IMR-90 (cell line): ENCODE measurements at regions not wholly inside any gene's neighbourhood (a gene's known extent, or its start where the extent isn't known, plus 50 kb on each side); places are given as distances from the start of the nearest gene placed in this dataset.

ENCODE experiments used
- ATAC-seq: fragments of 200-7000 bp; cut with Tn5 transposase; 2 replicates; pipeline ENCODE4 v1.9.1; 2020; ENCODE audit warnings: low read depth, mild to moderate bottlenecking, moderate library complexity
- BruUV-seq: library from RNA; stranded (reverse); fragments of 400-500 nt; replicated peaks from 2 replicates; lab custom pipeline; 2021; lab: Mats Ljungman, UMichigan
- CTCF ChIA-PET: fragments of 300-600 bp; formaldehyde crosslinking; extraction: SDS; loops from one replicate; lab custom pipeline; 2021; ENCODE audit warnings: antibody characterized with exemption; lab: Yijun Ruan, JAX
- POLR2A ChIA-PET: fragments of 300-600 bp; sonication (Branson Sonifier 250); formaldehyde crosslinking; loops from one replicate; lab custom pipeline; 2022; ENCODE audit warnings: antibody characterized with exemption; ENCODE audit not compliant: unreplicated experiment; lab: Charles Lee
- DNase-seq: peaks from one replicate; pipeline ENCODE4 v3.0.0; 2013
- H2AFZ ChIP-seq: replicated peaks from 2 replicates; pipeline ENCODE3; 2013; ENCODE audit warnings: low read length, mild to moderate bottlenecking; ENCODE audit not compliant: poor library complexity
- H2AK5ac ChIP-seq: 2 replicates; pipeline ENCODE4 v1.6.1; 2013; ENCODE audit warnings: low read depth, low read length, inconsistent platforms
- H2AK9ac ChIP-seq: replicated peaks from 2 replicates; pipeline ENCODE3; 2013; ENCODE audit warnings: mild to moderate bottlenecking, low read depth, low read length, moderate library complexity; ENCODE audit not compliant: poor library complexity
- H2BK120ac ChIP-seq: 2 replicates; pipeline ENCODE4 v1.6.1; 2013; ENCODE audit warnings: low read depth, low read length, inconsistent platforms
- H2BK15ac ChIP-seq: 3 replicates; pipeline ENCODE4 v1.6.1; 2013; ENCODE audit warnings: low read depth, low read length, inconsistent platforms
- H2BK20ac ChIP-seq: 2 replicates; pipeline ENCODE4 v1.6.1; 2013; ENCODE audit warnings: low read depth, mild to moderate bottlenecking, inconsistent platforms, low read length, moderate library complexity
- H2BK5ac ChIP-seq: 2 replicates; pipeline ENCODE4 v1.6.1; 2013; ENCODE audit warnings: mild to moderate bottlenecking, low read depth, low read length, inconsistent platforms; ENCODE audit not compliant: poor library complexity, severe bottlenecking
- H3K14ac ChIP-seq: replicated peaks from 2 replicates; pipeline ENCODE4 v1.6.1; 2013; ENCODE audit warnings: low read depth, low read length, inconsistent platforms
- H3K18ac ChIP-seq: 2 replicates; pipeline ENCODE4 v1.6.1; 2013; ENCODE audit warnings: low read depth, low read length, control low read depth
- H3K23ac ChIP-seq: 2 replicates; pipeline ENCODE4 v1.6.1; 2013; ENCODE audit warnings: low read depth, low read length, inconsistent platforms
- H3K27ac ChIP-seq: 2 replicates; pipeline ENCODE4 v1.5.1; 2013; ENCODE audit warnings: mild to moderate bottlenecking, control low read depth, low read length; ENCODE audit not compliant: insufficient read depth
- H3K27me3 ChIP-seq: 2 replicates; pipeline ENCODE4 v1.6.1; 2013; ENCODE audit warnings: low read length; ENCODE audit not compliant: control insufficient read depth, insufficient read depth
- H3K36me3 ChIP-seq: 2 replicates; pipeline ENCODE4 v1.6.1; 2013; ENCODE audit warnings: low read length, mixed read lengths; ENCODE audit not compliant: control insufficient read depth, insufficient read depth
- H3K4ac ChIP-seq: 2 replicates; pipeline ENCODE4 v1.6.1; 2013; ENCODE audit warnings: low read depth, low read length, inconsistent platforms
- H3K4me1 ChIP-seq: 2 replicates; pipeline ENCODE4 v1.6.1; 2013; ENCODE audit warnings: low read length, mixed read lengths; ENCODE audit not compliant: control insufficient read depth, insufficient read depth
- H3K4me2 ChIP-seq: 2 replicates; pipeline ENCODE4 v1.6.1; 2013; ENCODE audit warnings: low read depth, mild to moderate bottlenecking, control low read depth, low read length, moderate library complexity
- H3K4me3 ChIP-seq: 2 replicates; pipeline ENCODE4 v1.5.1; 2013; ENCODE audit warnings: low read depth, mild to moderate bottlenecking, control low read depth, low read length, moderate library complexity; ENCODE audit not compliant: insufficient read depth
- H3K56ac ChIP-seq: 2 replicates; pipeline ENCODE4 v1.6.1; 2013; ENCODE audit warnings: low read length, inconsistent platforms; ENCODE audit not compliant: insufficient read depth; ENCODE audit errors: extremely low read depth
- H3K79me1 ChIP-seq, 2 experiments: 2 replicates each; pipeline ENCODE4 v1.6.1; 2013; ENCODE audit warnings: low read length in 2 of 2, inconsistent platforms in 1 of 2, low read depth in 1 of 2
- H3K9ac ChIP-seq: 2 replicates; pipeline ENCODE4 v1.6.1; 2013; ENCODE audit warnings: low read depth, low read length, control low read depth
- H3K9me1 ChIP-seq: 2 replicates; pipeline ENCODE4 v1.6.1; 2013; ENCODE audit warnings: low read length, inconsistent platforms; ENCODE audit not compliant: insufficient read depth
- H3K9me3 ChIP-seq: 2 replicates; pipeline ENCODE4 v1.6.1; 2013; ENCODE audit warnings: low read length; ENCODE audit not compliant: control insufficient read depth, insufficient read depth
- H4K20me1 ChIP-seq: 2 replicates; pipeline ENCODE4 v1.6.1; 2013; ENCODE audit warnings: low read length, inconsistent platforms; ENCODE audit not compliant: insufficient read depth
- H4K5ac ChIP-seq: 2 replicates; pipeline ENCODE4 v1.6.1; 2013; ENCODE audit warnings: mild to moderate bottlenecking, low read depth, low read length, control low read depth
- H4K8ac ChIP-seq, 2 experiments: 2 replicates each; pipeline ENCODE4 v1.6.1; 2013; ENCODE audit warnings: low read depth in 2 of 2, low read length in 2 of 2, control low read depth in 1 of 2, inconsistent platforms in 1 of 2
- H4K91ac ChIP-seq: 2 replicates; pipeline ENCODE4 v1.6.1; 2013; ENCODE audit warnings: low read depth, low read length, inconsistent platforms; ENCODE audit not compliant: insufficient read depth
- NFE2L2 ChIP-seq: fragments of 150-350 bp; IDR thresholded peaks from 2 replicates; pipeline ENCODE4 v1.6.1; 2016; ENCODE audit warnings: low read depth, mild to moderate bottlenecking, low read length
- WGBS, 2 experiments: methylation state at CpG; one replicate each; pipeline versions ENCODE4 v1.1.5 to v1.1.7; 2013; ENCODE audit warnings: missing lambda C conversion rate in 2 of 2; ENCODE audit not compliant: insufficient read length in 1 of 2; ENCODE audit errors: extremely low coverage in 2 of 2; 5-methylcytosine and 5-hydroxymethylcytosine counted together
- dilution Hi-C: fragments of 300-500 bp; cut with HindIII; formaldehyde crosslinking; loops from one replicate; pipeline ENCODE4 v1.14.3; 2018; ENCODE audit warnings: low sequenced_read_pairs; ENCODE audit not compliant: unreplicated experiment
- in situ Hi-C: fragments of 300-500 bp; cut with MboI; formaldehyde crosslinking; loops from 3 replicates; pipeline ENCODE4 v1.14.3; 2019; ENCODE audit warnings: low sequenced_read_pairs, inconsistent platforms, mixed read lengths
- intact Hi-C: fragments of 100-400 bp; cut with micrococcal nuclease; formaldehyde crosslinking; loops from 2 replicates; pipeline ENCODE4 v1.10.0; 2022

GRCh38 chr12:94892544-94893267 is 110.8 kb downstream of the NDUFA12 start:
- intact Hi-C loops (no loop called here), dilution Hi-C loops (no loop called here), in situ Hi-C loops (no loop called here)
- no peak overlapping the region for H2BK15ac ChIP-seq
- H3K56ac ChIP-seq: no peak overlapping the region
- H3K27ac ChIP-seq: no peak overlapping the region
- no peak overlapping the region for H2AFZ ChIP-seq
- ChIA-PET CTCF (interaction anchor here (0.6 to 0.8 kb wide), 2 partner anchors 11 to 22 kb away, joined by 3 to 5 read pairs; no protein-coding TSS in a partner anchor), POLR2A (no interaction called here)
- no TSS peak for BruUV-seq
- no peak for DNase-seq
- no peak overlapping the region for H4K8ac ChIP-seq
- H3K9me3 ChIP-seq: no peaks in the 10 kb centered on the region
- no peak overlapping the region for H3K4me3 ChIP-seq
- no peak overlapping the region for H2AK5ac ChIP-seq
- H4K5ac ChIP-seq: no peak overlapping the region
- no peak overlapping the region for H3K4ac ChIP-seq
- H3K18ac ChIP-seq: no peak overlapping the region
- H3K27me3 ChIP-seq: peaks cover 6% of the 10 kb centered on the region
- no peaks in the 10 kb centered on the region for H3K9me1 ChIP-seq
- H2AK9ac ChIP-seq: no peak overlapping the region
- H4K91ac ChIP-seq: no peak overlapping the region
- no peaks in the 10 kb centered on the region for H3K36me3 ChIP-seq
- no peak overlapping the region for H3K4me2 ChIP-seq
- no peak for ATAC-seq
- H3K9ac ChIP-seq: no peak overlapping the region
- no peak overlapping the region for H2BK5ac ChIP-seq
- no peaks in the 10 kb centered on the region for H4K20me1 ChIP-seq
- no peak overlapping the region for H3K23ac ChIP-seq
- H3K79me1 ChIP-seq: no peaks in the 10 kb centered on the region
- WGBS, 2 experiments: no CpG with 5 or more reads among the region's 5 CpGs
- no peak for TF ChIP-seq NFE2L2
- H2BK120ac ChIP-seq: no peak overlapping the region
- no peaks in the 10 kb centered on the region for H3K4me1 ChIP-seq
- H2BK20ac ChIP-seq: no peak overlapping the region
- no peak overlapping the region for H3K14ac ChIP-seq
